Kidney (tissue), 13 donors: ENCODE measurements at regions not wholly inside any gene's neighbourhood (a gene's known extent, or its start where the extent isn't known, plus 50 kb on each side); places are given as distances from the start of the nearest gene placed in this dataset.

Experiments
- DNase-seq, 5 donors: peaks; one replicate each; pipeline ENCODE4 v3.0.0-alpha.2; 2013 to 2020
- FAIRE-seq: peaks from 2 replicates; lab custom pipeline; 2012; peaks lifted over from hg19 to GRCh38; lab: Jason Lieb, UNC
- H3K27ac ChIP-seq, 2 donors: one replicate each; pipeline ENCODE4 v1.7.0; 2013; ENCODE audit warnings: low read depth in 2 of 2, low read length in 2 of 2, inconsistent platforms in 1 of 2
- H3K27me3 ChIP-seq: one replicate; pipeline ENCODE4 v1.7.1; 2013; ENCODE audit warnings: low read length, inconsistent platforms; ENCODE audit not compliant: control insufficient read depth, insufficient read depth
- H3K36me3 ChIP-seq, 3 donors: one replicate each; pipeline versions ENCODE4 v1.7.0 to v1.7.1; 2013; ENCODE audit warnings: low read length in 3 of 3, control low read depth in 1 of 3, inconsistent platforms in 1 of 3; ENCODE audit not compliant: insufficient read depth in 3 of 3, control insufficient read depth in 2 of 3
- H3K4me1 ChIP-seq, 3 donors: one replicate each; pipeline versions ENCODE4 v1.7.0 to v1.7.1; 2013; ENCODE audit warnings: low read length in 3 of 3, inconsistent platforms in 1 of 3, low read depth in 1 of 3; ENCODE audit not compliant: control insufficient read depth in 2 of 3, insufficient read depth in 2 of 3
- H3K4me3 ChIP-seq, 3 donors: one replicate each; pipeline versions ENCODE4 v1.7.0 to v1.8.1; 2013; ENCODE audit warnings: low read length in 3 of 3, control low read depth in 1 of 3, inconsistent platforms in 1 of 3
- H3K9ac ChIP-seq, 3 donors: one replicate each; pipeline versions ENCODE4 v1.7.0 to v1.7.1; 2013; ENCODE audit warnings: low read length in 3 of 3, control low read depth in 1 of 3, inconsistent platforms in 1 of 3
- H3K9me3 ChIP-seq, 3 donors: one replicate each; pipeline versions ENCODE4 v1.7.0 to v1.7.1; 2013; ENCODE audit warnings: low read length in 3 of 3, control low read depth in 1 of 3, inconsistent platforms in 1 of 3; ENCODE audit not compliant: control insufficient read depth in 2 of 3, insufficient read depth in 1 of 3
- CTCF ChIP-seq: IDR thresholded peaks from 3 replicates; pipeline ENCODE4 v1.5.1; 2012; ENCODE audit warnings: mild to moderate bottlenecking, moderate library complexity, borderline replicate concordance; ENCODE audit not compliant: insufficient read depth; ENCODE audit errors: extremely low read depth
- intact Hi-C: fragments of 100-400 bp; cut with DNase I; formaldehyde crosslinking; loops from one replicate; pipeline ENCODE4 v1.11.1; 2022
- donor health status: control.
- donor health status: control.
- donor health status: control.
- donor health status: control.
- donor health status: control.
- donor health status: DM: yes; HTN: yes; CAD: no.
- donor health status: Normal renal cell carcinoma (clear cell type).

- H3K4me3 ChIP-seq, result no peak overlapping the region
- no peaks in the 10 kb centered on the region for H3K9me3 ChIP-seq
- intact Hi-C loops, result no loop called here
- FAIRE-seq (no peak), DNase-seq (no peak)
- no peak overlapping the region for H3K9ac ChIP-seq
- H3K27me3 ChIP-seq, result no peaks in the 10 kb centered on the region
- no peaks in the 10 kb centered on the region for H3K36me3 ChIP-seq
- H3K4me1 ChIP-seq, result peaks cover 0 to 3% (median 0%) of the 10 kb centered on the region in 3 donors
- no peak overlapping the region for H3K27ac ChIP-seq
- no peak for TF ChIP-seq CTCF
These were observed 157.1 kb upstream of the CST7 start for GRCh38 chr20:24791953-24792352.

GRCh38 chr20:24792641-24793495 lies 156.2 kb upstream of the CST7 start:
- Histone ChIP-seq H3K9me3 (no peaks in the 10 kb centered on the region), H3K36me3 (no peaks in the 10 kb centered on the region), H3K9ac (no peak overlapping the region), H3K4me1 (peaks cover 0 to 3% (median 3%) of the 10 kb centered on the region in 3 donors), H3K27me3 (no peaks in the 10 kb centered on the region), H3K4me3 (no peak overlapping the region), H3K27ac (no peak overlapping the region)
- DNase-seq (no peak), FAIRE-seq (no peak)
- intact Hi-C loops, result no loop called here
- no peak for TF ChIP-seq CTCF

GRCh38 chr20:24795436-24795835 lies 153.6 kb upstream of the CST7 start:
- no peaks in the 10 kb centered on the region for H3K9me3 ChIP-seq
- FAIRE-seq, result no peak
- peaks cover 0 to 3% (median 3%) of the 10 kb centered on the region in 3 donors for H3K4me1 ChIP-seq
- H3K4me3 ChIP-seq, result no peak overlapping the region
- no peak overlapping the region for H3K9ac ChIP-seq
- intact Hi-C loops, result no loop called here
- TF ChIP-seq CTCF, result no peak
- no peak overlapping the region for H3K27ac ChIP-seq
- no peaks in the 10 kb centered on the region for H3K27me3 ChIP-seq
- no peak for DNase-seq
- H3K36me3 ChIP-seq, result no peaks in the 10 kb centered on the region

- no peak for FAIRE-seq
These were observed 152.8 kb upstream of the CST7 start for GRCh38 chr20:24796236-24796635.

More at GRCh38 chr20:24796236-24796635, 152.8 kb upstream of the CST7 start:
- Histone ChIP-seq H3K4me1 (peaks cover 0 to 3% (median 3%) of the 10 kb centered on the region in 3 donors), H3K36me3 (no peaks in the 10 kb centered on the region), H3K27ac (no peak overlapping the region), H3K9me3 (no peaks in the 10 kb centered on the region), H3K9ac (no peak overlapping the region), H3K4me3 (no peak overlapping the region), H3K27me3 (no peaks in the 10 kb centered on the region)
- intact Hi-C loops, result no loop called here
- TF ChIP-seq CTCF, result no peak
- no peak for DNase-seq
